Upper lobe of left lung (tissue), 4 donors: ENCODE measurements at regions not wholly inside any gene's neighbourhood (a gene's known extent, or its start where the extent isn't known, plus 50 kb on each side); places are given as distances from the start of the nearest gene placed in this dataset.

Source experiments
- EP300 ChIP-seq, 4 donors: sonication (generic); formaldehyde crosslinking; IDR thresholded peaks; one replicate each; pipeline ENCODE4 v1.5.1; 2017; ENCODE audit warnings: antibody characterized with exemption in 4 of 4, control low read depth in 2 of 4
- POLR2A ChIP-seq, 4 donors: fragments of 450-650 bp; IDR thresholded peaks; one replicate each; pipeline ENCODE4 v1.5.1; 2016 to 2017; ENCODE audit warnings: antibody characterized with exemption in 4 of 4, mild to moderate bottlenecking in 2 of 4
- TF ChIP-seq, protein P1 (sequence below), 6 experiments: fragments of 450-650 bp in 4 of 6; fragments of 200-600 bp in 2 of 6; sonication (generic) in 2 of 6; IDR thresholded peaks; one replicate each; pipeline ENCODE4 v1.5.1; 2016 to 2019; ENCODE audit warnings: antibody characterized with exemption in 6 of 6

GRCh38 chr6:99850841-99851240 lies 143.2 kb downstream of the MCHR2 start:
- TF ChIP-seq, protein P1, sequence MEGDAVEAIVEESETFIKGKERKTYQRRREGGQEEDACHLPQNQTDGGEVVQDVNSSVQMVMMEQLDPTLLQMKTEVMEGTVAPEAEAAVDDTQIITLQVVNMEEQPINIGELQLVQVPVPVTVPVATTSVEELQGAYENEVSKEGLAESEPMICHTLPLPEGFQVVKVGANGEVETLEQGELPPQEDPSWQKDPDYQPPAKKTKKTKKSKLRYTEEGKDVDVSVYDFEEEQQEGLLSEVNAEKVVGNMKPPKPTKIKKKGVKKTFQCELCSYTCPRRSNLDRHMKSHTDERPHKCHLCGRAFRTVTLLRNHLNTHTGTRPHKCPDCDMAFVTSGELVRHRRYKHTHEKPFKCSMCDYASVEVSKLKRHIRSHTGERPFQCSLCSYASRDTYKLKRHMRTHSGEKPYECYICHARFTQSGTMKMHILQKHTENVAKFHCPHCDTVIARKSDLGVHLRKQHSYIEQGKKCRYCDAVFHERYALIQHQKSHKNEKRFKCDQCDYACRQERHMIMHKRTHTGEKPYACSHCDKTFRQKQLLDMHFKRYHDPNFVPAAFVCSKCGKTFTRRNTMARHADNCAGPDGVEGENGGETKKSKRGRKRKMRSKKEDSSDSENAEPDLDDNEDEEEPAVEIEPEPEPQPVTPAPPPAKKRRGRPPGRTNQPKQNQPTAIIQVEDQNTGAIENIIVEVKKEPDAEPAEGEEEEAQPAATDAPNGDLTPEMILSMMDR (IDR thresholded peaks at IDR 0.05): no peak
- TF ChIP-seq POLR2A (IDR thresholded peaks at IDR 0.05): no peak
- TF ChIP-seq EP300 (IDR thresholded peaks at IDR 0.05): no peak
